NCI-H128 (cell line): ENCODE measurements at regions not wholly inside any gene's neighbourhood (a gene's known extent, or its start where the extent isn't known, plus 50 kb on each side); places are given as distances from the start of the nearest gene placed in this dataset.

Experiments used
- DNase-seq: peaks from one replicate; lab custom pipeline; 2025; ENCODE audit not compliant: unreplicated experiment; lab: John Stamatoyannopoulos, UW

GRCh38 chr2:9771481-9772017 lies 71.7 kb upstream of the TAF1B start:
- no peak for DNase-seq

DNA sequence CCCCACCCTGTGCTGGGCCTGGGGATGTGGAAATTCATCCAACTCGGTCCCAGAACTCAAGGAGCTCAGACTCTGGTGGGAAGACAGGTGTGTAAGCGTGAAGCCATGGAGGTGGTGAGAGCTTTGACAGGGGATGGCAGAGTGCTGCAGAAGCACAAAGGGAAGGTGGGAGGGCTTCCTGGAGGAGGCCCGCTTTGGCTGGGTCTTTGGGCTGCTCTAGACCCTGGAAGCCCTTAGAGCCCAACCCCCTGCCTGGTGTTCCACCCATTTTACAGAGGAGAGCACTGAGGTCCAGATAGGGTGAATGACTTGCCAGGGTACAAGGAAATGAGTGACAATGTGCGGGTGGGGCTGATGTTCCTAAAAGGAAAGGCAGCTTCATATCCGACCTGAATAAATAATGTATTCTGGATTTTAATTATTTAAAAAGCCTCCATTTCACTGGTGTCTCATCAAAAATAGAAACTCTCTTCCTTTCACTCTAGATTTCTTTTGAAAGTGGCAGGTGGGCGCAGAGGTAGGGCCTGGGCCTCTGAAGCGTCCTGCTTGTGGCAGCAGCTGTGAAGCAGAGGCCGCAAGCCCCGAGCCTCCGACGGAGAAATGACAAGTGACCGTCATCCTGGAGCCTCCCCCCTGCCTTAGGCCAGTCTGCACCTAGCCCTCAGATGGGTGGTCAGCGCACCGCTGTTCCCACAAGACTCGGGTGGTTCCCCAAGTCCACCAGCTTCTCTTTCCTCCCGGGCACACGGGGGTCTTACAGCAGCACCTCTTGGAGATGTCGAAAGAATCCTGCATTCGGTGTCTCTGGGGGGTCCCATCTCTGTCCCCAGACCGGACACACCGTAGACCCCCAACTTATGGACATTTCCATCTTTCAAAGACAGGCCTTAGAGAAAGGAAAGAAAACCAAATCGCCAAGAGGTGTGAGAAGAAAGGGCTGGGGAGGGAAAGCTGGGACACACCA lies 71.0 kb upstream of the TAF1B start:
- DNase-seq, result no peak

- no peak for DNase-seq
Observed at GRCh38 chr2:9772999-9773902, 70.0 kb upstream of the TAF1B start.

DNA sequence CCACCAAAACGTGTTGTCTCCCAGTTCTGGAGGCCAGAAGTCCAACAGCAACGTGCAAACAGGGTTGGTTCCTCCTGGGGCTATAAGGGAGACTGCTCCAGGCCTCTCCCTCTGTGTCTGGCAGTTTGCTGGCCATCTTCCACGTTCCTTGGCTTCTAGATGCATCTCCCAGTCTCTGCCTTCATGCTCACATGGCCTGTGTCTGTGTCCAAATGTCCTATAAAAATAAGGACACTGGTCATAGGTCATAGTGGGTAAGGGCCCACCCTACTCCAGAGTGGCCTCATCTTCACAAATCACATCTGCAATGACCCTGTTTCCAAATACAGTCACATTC lies 69.4 kb upstream of the TAF1B start:
- no peak for DNase-seq

DNA sequence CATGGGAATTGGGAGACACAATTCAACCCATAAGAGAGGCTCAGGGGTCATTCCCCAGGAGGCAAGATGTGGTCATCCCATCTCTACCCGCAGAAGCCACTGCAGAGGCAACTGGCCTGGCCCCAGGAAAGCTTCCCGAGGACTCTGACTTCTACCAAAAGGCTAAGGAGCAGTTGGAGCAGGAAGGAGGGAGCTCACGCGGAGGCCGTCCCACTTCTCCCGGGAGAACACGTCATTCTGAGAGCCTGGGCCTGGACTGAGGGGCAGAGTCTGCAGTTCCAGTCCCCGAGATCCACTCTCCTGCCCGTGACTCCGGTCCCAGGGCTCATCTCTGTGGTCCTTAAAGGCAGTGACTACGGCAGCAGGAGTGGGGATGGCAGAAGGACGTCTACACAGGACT lies 69.0 kb upstream of the TAF1B start:
- no peak for DNase-seq

DNA sequence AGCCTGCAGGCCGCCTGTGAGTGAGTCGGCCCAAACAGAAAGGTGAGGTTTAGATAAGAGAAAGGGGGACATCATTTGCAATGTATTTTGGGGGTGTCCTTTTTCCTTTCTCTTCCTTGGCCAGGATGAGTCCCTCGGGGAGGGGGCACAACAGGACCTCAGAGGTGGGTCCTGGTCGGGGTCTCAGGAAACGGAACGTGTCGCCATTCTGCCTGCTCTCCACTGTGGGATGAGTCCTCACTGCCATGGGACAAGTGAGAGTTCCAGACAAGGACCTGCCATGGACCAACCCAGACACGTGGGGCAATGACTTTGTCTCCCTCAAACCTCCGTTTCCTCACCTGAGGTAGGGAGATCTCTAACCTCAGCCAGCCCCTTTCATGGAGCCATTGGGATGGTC lies 67.9 kb upstream of the TAF1B start:
- DNase-seq, result no peak

DNA sequence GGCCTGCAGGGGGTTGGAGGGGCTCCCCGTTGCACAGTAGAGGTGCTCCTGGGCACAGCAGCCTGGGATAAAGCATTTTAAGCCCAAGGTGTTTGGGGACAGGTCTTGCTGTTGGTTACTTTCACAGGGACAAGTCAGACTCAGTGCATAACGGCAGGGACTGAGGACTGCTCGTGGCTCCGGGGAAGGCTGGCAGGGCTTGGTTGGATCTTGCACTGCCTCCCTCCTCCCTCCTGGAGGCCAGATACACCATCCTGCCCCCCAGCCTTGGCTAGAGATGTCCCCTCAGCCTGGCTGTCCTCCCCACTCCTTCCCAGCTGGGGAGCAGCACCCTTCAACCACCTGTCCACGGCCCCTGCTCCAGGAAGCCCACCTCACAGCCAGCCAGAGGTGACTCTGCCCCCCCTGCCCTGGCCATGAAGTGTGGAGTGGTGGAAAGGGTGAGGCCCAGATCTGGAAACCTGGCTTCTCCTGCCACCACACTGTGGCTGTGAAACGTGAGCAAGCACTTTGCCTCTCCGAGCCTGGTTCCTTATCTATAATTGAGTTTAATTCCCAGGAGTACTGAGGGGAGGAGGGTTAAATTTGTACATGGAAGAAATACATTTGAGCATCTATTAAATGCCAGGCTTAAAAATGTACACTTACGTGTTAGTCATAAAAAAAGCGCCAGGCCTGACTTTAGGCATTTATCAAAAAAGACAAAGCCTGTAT lies 67.1 kb upstream of the TAF1B start:
- no peak for DNase-seq

GRCh38 chr2:9777081-9777480 lies 66.2 kb upstream of the TAF1B start:
- DNase-seq, result no peak

DNA sequence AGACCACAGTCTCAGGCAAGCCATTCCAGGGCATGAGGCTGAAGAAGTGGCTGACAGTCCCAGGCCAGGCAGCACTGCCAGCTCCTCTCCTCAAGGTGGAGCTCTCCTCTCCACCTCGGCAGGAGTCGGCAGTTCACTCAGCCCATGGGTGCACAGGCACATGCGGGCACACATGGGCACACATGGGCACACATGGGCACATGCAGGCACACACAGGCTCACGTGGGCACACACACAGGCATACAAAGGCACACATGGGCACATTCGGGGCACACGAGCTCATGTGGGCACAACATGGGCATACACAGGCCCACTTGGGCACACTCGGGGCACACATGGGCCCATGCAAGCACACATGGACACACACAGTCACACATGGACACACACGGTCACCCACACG lies 65.3 kb upstream of the TAF1B start:
- DNase-seq, result no peak

- no peak for DNase-seq
Observed at GRCh38 chr2:9778471-9779316, 64.6 kb upstream of the TAF1B start.

GRCh38 chr2:9779596-9780264 lies 63.5 kb upstream of the TAF1B start:
- DNase-seq, result no peak

DNA sequence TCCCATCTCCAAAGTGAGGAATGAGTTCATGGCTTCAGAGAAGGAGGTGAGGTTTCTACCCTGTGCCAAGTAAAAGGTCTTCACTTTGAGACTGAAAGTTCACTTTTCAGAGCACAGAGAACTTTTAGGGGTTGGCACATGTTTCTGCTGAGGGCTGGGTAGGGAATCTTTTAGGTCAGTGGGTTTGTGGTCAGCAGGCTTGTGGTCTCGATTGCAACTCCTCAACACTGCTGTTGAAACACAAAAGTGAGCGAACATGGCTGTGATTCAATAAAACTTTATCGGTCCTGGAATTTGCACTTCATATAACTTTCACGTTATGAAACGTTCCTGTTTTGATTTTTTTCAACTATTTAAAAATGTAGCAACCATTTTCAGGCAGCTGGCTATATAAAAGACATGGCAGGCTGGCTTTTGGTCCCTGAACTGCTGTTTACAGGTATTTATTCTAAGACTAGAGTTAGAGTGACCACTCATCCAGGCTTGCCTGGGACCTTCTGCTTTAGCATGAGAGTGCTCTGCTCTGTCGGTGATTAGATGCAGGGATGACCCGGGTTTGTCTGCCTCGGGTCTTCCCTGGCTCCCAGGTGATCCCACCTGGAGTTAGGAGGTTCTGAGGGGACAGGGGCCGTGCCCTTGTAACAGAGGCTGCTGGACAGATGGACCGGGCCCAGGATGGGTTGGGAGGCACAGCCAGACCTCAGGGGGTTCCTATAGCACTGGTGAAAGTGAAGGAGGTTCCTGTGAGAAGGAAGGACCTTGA lies 62.7 kb upstream of the TAF1B start:
- no peak for DNase-seq

DNA sequence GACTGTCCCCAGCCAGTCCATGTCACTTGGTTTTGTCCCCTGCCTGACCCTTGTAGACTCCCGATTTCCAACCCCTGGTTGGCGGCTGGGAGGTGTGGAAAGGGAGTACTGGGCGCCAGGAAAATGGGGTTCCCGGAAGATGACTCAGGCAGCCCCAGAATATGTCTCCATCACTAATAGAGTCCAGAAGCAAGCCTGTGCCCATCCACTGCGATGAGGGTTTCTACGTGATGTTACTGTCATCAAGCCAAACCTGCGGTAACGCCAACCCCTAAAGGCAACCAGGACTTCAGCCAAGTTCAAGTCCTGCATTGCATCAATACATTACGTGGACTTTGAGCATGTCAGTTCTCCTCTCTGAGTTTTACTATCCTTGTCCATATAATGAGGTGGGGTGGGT lies 62.0 kb upstream of the TAF1B start:
- no peak for DNase-seq

GRCh38 chr2:9782197-9782719 lies 61.0 kb upstream of the TAF1B start:
- DNase-seq, result no peak

GRCh38 chr2:9789371-9789770 lies 53.9 kb upstream of the TAF1B start:
- no peak for DNase-seq

GRCh38 chr2:9790702-9791225 lies 52.5 kb upstream of the TAF1B start:
- DNase-seq, result no peak

GRCh38 chr2:9791711-9792110 lies 51.6 kb upstream of the TAF1B start:
- DNase-seq, result no peak

DNA sequence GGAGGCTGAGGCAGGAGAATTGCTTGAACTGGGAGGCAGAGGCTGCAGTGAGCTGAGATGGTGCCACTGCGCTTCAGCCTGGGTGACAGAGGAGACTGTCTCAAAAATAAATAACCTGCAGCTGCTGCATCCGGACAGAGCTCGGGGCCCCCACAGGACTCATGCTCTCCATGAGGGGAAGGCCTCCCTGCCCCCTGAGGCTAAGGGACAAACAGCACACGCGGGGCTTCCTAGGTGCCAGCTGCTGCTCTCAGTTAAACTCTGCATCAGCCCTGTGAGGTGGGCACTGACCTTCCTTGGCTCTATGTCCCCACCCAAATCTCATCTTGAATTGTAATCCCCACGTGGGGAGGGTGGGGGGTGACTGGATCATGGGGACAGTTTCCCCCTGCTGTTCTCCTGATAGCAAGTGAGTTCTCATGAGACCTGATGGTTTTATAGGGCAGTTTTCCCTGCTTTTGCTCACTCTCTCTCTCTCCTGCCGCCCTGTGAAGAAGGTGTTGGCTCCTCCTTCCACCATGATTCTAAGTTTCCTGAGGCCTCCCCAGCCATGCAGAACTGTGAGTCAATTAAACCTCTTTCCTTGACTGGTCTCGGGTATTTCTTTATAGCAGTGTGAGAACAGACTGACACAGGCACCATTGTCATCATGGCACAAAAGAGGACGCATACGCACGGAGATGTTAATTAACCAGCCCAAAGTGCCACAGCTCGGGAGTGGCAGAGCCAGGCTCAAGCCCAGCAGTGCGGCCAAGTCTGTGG lies 49.9 kb upstream of the TAF1B start:
- no peak for DNase-seq
